Stimulated activated CD8-positive, alpha-beta memory T cell treated with anti-CD3 and anti-CD28 coated beads, Interleukin-7, amount 100 ng/mL, for 4 hours (primary cell): ENCODE measurements at regions not wholly inside any gene's neighbourhood (a gene's known extent, or its start where the extent isn't known, plus 50 kb on each side); places are given as distances from the start of the nearest gene placed in this dataset.

Experiments
- DNase-seq, 2 donors: peaks; one replicate each; pipeline ENCODE4 v3.0.0-alpha.2; 2020; ENCODE audit warnings: low read depth in 2 of 2

DNA sequence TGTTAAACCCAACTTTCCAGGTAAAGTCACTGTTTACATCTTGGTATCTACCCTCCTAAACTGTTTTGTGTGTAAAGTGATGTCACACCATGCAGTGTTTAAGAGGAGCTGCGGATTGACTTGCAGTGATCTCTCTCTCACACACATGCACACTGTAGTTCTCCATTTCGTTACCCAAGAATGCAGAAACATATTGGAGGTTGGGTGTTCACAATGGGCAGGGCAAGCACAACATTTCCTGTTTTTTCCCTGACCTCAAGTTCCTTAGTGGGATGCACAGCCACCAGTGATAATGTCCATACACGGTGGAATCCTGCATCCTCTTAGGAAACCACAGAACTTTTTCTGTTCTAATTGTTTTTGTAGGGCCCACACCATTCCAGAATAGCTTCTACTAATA lies 85.3 kb upstream of the CFAP20DC start:
- no peak for DNase-seq

GRCh38 chr3:59133311-59133710 lies 83.5 kb upstream of the CFAP20DC start:
- DNase-seq: no peak

DNA sequence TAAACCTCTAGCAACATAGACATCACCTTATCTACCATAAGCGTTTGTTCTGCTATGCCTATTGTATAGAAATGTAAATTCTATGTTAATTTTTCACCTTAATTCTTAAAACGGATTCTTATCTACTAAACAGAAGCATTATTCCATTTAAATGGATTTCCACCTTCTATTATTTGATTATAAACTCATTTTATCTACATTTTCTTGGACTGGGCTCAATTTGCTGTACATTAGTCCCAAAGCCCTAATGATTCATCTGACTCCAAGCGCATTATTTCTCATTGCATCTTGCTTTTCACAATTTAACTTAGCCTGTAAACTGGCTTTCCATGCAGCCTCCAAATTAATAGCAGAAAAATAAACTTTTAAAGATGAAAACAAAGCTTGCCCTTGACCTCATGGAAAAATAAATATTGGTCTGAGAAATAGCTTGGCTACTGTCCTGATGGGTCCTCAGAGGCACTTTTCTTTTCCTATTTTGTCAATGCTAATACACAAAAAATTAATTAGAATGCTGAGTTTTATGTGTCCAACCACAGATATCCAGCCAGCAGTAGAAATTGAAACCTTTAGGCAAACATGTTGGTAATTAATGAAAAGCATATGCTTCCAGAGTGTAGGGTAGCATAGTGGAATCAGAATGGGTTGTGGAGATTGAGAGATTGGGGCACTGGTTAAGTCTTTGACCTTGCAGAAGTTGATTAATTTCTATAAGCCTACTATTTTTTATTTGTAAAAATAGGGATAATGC lies 81.4 kb upstream of the CFAP20DC start:
- DNase-seq: no peak

- DNase-seq: no peak
Measured at GRCh38 chr3:59128685-59129084, 78.9 kb upstream of the CFAP20DC start.

DNA sequence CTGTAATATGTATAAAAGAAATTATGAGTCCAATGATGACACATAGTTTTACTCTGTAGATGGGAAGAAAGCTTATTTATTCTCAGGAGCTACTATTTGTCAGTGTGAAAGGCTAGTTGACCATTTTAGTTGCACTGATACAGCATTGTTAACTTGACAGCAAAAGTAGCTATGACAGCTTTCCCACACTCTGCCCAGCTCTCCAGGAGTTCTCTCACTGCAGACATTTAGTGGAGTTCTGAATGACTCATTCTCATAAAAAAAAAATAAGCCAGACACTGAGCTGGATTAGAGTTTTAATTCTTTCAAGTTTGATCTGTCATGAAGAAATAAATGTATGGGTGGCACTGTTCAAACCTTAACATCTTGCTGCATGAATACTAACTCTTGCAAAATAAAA lies 77.2 kb upstream of the CFAP20DC start:
- no peak for DNase-seq

DNA sequence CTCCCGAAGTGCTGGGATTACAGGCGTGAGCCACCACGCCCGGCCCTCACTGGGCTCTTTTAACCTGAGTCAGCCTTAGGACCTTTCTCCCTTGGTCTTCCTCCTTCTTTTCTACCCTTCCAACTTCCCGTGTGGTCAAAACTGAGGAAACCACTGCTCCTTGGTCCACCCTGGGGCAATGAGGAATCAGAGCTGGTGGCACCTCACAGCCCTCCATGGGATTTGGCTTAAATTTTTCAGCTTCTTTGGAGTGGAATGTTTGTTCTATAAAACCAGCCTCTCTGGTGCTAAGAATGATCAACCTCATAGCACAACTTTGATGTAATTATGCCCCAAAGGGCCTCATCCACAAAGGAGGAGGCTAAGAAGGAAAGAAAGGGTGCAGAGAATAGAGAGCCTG lies 76.6 kb upstream of the CFAP20DC start:
- no peak for DNase-seq

GRCh38 chr3:59121346-59122144 lies 71.7 kb upstream of the CFAP20DC start:
- no peak for DNase-seq

GRCh38 chr3:59118928-59119327 lies 69.1 kb upstream of the CFAP20DC start:
- no peak for DNase-seq

- no peak for DNase-seq
Measured at GRCh38 chr3:59117396-59117795, 67.6 kb upstream of the CFAP20DC start.

DNA sequence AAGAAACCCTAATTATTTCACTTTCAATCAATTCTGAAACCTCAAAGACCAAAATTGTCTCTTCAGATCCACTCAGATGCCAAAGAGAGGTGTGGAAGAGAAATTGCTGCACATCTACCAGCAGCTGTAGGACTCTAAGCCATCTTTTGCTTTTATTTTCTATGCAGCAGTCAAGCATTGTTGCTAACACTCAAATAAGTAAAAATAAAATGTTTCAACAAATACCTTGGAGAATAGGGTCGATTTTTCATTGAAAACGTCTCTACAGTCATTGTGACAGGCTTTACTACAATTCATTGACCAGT lies 66.4 kb upstream of the CFAP20DC start:
- no peak for DNase-seq

DNA sequence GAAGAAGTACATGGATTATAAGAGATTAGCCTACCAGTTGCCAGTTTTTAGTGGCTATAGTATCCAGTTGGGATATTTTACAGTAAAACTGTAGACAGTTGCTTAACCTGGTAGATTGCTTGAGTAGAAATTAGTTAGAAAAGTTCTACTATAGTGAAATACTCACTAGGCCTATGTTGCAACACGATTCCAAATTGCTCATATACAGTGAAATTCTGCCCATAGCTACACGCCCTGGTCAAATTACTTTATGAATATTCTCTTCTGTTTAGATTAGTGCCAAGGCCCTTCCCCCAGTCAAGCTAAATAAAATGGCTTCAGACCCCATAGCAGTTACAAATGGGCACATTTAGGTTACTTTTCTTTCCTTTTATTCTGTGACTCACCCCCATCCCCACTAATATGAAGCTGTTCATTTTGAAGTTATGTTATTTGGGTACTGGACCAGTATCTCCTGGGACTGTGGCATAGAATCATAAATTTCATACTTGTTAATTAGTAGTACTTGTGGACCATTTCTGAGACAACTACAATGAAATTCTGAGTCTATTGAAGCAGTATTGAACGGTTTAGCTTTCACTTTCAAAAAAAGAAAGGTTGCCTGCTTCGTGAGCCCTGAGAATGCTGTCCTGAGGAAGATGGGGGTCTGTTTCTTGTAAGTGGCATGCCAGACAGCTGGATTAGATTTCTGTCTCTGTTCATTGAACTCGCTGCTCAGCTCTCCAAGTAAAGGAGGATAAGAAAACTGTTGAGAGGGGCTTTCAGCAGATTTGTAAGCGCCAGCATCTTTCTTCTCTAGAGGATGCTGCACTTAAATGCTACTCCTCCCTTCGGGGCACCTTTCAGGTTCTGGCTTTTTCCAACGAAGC lies 65.8 kb upstream of the CFAP20DC start:
- DNase-seq: no peak

DNA sequence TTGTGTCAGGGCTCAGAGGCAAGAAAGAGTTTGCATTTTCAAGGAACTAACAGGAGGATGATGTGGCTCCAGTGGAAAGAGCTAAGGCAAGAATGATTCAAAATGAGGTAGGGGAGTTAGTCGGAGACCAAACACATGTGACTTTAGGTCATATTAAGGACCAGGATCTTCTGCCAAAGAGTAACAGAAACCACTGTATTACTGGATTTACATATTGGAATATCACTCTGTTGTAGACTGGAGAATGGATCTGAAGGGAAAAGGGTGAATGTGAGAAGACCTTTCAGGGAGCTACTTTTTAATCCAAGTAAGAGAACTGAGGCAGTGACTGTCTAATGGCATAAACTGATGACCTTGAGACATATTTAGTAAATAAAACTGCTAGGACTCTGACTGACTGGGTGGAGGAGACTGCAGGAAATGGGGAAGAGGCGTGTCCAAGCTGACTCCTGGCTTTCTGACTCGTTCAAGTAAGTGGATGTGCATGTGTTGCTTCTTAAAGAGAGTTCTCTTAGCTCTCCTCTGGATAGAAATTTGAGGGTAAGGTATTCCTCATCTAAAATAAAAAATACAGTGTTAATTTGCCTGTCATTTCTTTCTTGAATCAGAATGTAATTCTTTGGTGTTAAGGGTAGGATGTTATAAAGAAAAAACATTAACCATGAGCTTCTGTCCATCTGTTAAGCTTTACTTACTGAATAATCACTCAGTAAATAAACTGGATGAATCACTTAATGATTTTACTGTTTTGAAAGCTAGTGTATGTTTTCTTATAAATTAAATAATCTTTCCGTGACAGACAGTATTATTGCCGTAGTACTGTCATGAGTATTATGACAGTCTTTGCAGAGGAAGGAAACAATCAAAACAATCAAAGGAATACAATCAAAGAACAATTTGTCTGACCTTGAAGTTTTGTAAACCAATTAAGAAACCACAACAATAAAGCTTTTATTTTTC lies 58.3 kb upstream of the CFAP20DC start:
- no peak for DNase-seq

- no peak for DNase-seq
Measured at GRCh38 chr3:59106085-59106648, 56.3 kb upstream of the CFAP20DC start.

GRCh38 chr3:59103552-59103951 lies 53.7 kb upstream of the CFAP20DC start:
- no peak for DNase-seq

- DNase-seq: no peak
Measured at GRCh38 chr3:59101231-59101736, 51.5 kb upstream of the CFAP20DC start.
